DND-41 (cell line): ENCODE measurements at regions not wholly inside any gene's neighbourhood (a gene's known extent, or its start where the extent isn't known, plus 50 kb on each side); places are given as distances from the start of the nearest gene placed in this dataset.

Experiments
- ATAC-seq: fragments of 200-7000 bp; cut with Tn5 transposase; 3 replicates; pipeline ENCODE4 v1.9.1; 2021; ENCODE audit warnings: low read depth; ENCODE audit not compliant: insufficient read depth
- DNase-seq: peaks from one replicate; pipeline ENCODE4 v3.0.0-alpha.2; 2020
- H2AFZ ChIP-seq: 2 replicates; pipeline ENCODE4 v1.6.0; 2012; ENCODE audit warnings: low read depth, low read length
- H3K27ac ChIP-seq: 2 replicates; pipeline ENCODE4 v1.5.1; 2012; ENCODE audit warnings: low read length, inconsistent platforms
- H3K27me3 ChIP-seq: fragments of 200-600 bp; sonication (generic); 2 replicates; pipeline ENCODE4 v1.6.0; 2012; ENCODE audit warnings: low read length, mild to moderate bottlenecking, inconsistent platforms; ENCODE audit not compliant: insufficient read depth, poor library complexity
- H3K36me3 ChIP-seq: 2 replicates; pipeline ENCODE4 v1.5.1; 2012; ENCODE audit warnings: low read length, inconsistent platforms; ENCODE audit not compliant: insufficient read depth
- H3K4me1 ChIP-seq: 2 replicates; pipeline ENCODE4 v1.5.1; 2012; ENCODE audit warnings: mild to moderate bottlenecking, low read length; ENCODE audit not compliant: insufficient read depth
- H3K4me2 ChIP-seq: 2 replicates; pipeline ENCODE4 v1.6.0; 2012; ENCODE audit warnings: mild to moderate bottlenecking, moderate library complexity, low read length, inconsistent platforms; ENCODE audit not compliant: insufficient read depth
- H3K4me3 ChIP-seq, 2 experiments: fragments of 200-600 bp in 1 of 2; shearing (Covaris generic) in 1 of 2; 2 replicates each; pipeline ENCODE4 v1.5.1; 2012 to 2016; ENCODE audit warnings: inconsistent platforms in 2 of 2, low read length in 2 of 2, mild to moderate bottlenecking in 2 of 2, low read depth in 1 of 2, moderate library complexity in 1 of 2
- H3K79me2 ChIP-seq: 2 replicates; pipeline ENCODE4 v1.6.0; 2012; ENCODE audit warnings: low read length, inconsistent platforms; ENCODE audit not compliant: insufficient read depth
- H3K9ac ChIP-seq: 2 replicates; pipeline ENCODE4 v1.6.0; 2012; ENCODE audit warnings: low read depth, mild to moderate bottlenecking, inconsistent platforms, low read length, moderate library complexity
- H3K9me3 ChIP-seq: 2 replicates; pipeline ENCODE4 v1.5.1; 2012; ENCODE audit warnings: low read length, moderate library complexity, mild to moderate bottlenecking, inconsistent platforms; ENCODE audit not compliant: insufficient read depth, severe bottlenecking
- H4K20me1 ChIP-seq: 2 replicates; pipeline ENCODE4 v1.6.0; 2012; ENCODE audit warnings: low read length; ENCODE audit not compliant: insufficient read depth
- EZH2 ChIP-seq: IDR thresholded peaks from 3 replicates; pipeline ENCODE4 v1.6.1; 2012; ENCODE audit warnings: borderline replicate concordance, low read depth, mild to moderate bottlenecking, moderate library complexity, low read length, inconsistent platforms; ENCODE audit not compliant: severe bottlenecking
- TF ChIP-seq, protein P1 (sequence below): IDR thresholded peaks from 2 replicates; pipeline ENCODE4 v1.5.1; 2012; ENCODE audit warnings: borderline replicate concordance, low read length, moderate library complexity, mild to moderate bottlenecking; ENCODE audit not compliant: poor library complexity, severe bottlenecking; ENCODE audit errors: extremely low read depth

DNA sequence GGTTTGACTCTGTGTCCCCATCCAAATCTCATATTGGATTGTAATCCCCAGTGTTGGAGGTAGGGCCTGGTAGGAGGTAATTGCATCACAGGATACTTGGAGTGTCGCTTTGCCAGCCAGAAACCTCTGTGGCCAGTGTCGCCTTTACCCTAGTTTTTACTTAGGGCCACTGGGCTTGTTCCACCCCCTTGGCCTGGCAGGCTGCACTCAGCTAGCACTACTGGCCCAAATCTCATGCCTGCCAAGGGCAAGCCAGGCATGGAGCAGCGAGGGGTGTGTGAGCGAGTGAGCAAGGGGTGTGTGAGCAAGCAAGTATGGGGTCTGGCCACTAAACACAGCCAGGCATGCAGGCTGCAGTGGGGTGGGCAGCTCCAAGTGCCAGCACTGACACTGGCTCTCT lies 178.7 kb upstream of the MGAT5 start:
- no peak overlapping the region for H2AFZ ChIP-seq
- no peaks in the 10 kb centered on the region for H3K36me3 ChIP-seq
- H3K79me2 ChIP-seq = no peaks in the 10 kb centered on the region
- TF ChIP-seq EZH2 = no peak
- H3K4me1 ChIP-seq = no peaks in the 10 kb centered on the region
- ATAC-seq = no peak
- no peak overlapping the region for H3K9ac ChIP-seq
- no peak overlapping the region for H3K4me2 ChIP-seq
- H3K4me3 ChIP-seq = no peak overlapping the region
- no peaks in the 10 kb centered on the region for H4K20me1 ChIP-seq
- no peak overlapping the region for H3K27ac ChIP-seq
- H3K27me3 ChIP-seq = no peaks in the 10 kb centered on the region
- H3K9me3 ChIP-seq = peaks cover 20% of the 10 kb centered on the region
- DNase-seq = no peak

DNA sequence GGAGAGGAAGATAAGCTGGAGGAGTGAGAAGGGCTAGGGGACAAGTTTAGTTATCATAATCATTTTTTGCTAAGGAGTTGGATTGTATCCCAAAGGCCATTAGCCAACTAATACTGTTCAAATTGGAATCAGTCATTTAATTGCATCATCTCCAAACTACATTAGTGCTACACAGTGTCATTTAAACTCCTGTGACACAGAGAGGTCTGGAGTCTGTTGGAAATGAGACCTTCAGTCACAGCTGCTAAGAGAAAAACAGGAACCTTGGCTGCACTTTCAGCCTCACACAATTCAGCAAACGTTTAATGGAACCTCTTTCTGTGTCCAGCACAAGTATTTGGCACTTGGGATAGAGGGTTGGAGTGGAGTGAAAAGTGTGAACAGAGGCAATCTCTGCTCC lies 175.5 kb upstream of the MGAT5 start:
- no peaks in the 10 kb centered on the region for H3K79me2 ChIP-seq
- no peaks in the 10 kb centered on the region for H3K4me1 ChIP-seq
- H2AFZ ChIP-seq = no peak overlapping the region
- TF ChIP-seq EZH2 = no peak
- H3K9me3 ChIP-seq = peaks cover 20% of the 10 kb centered on the region
- no peaks in the 10 kb centered on the region for H3K36me3 ChIP-seq
- H3K27me3 ChIP-seq = no peaks in the 10 kb centered on the region
- ATAC-seq (no peak), DNase-seq (no peak)
- H3K4me2 ChIP-seq = no peak overlapping the region
- no peak overlapping the region for H3K27ac ChIP-seq
- no peaks in the 10 kb centered on the region for H4K20me1 ChIP-seq
- H3K4me3 ChIP-seq = no peak overlapping the region
- no peak overlapping the region for H3K9ac ChIP-seq

DNA sequence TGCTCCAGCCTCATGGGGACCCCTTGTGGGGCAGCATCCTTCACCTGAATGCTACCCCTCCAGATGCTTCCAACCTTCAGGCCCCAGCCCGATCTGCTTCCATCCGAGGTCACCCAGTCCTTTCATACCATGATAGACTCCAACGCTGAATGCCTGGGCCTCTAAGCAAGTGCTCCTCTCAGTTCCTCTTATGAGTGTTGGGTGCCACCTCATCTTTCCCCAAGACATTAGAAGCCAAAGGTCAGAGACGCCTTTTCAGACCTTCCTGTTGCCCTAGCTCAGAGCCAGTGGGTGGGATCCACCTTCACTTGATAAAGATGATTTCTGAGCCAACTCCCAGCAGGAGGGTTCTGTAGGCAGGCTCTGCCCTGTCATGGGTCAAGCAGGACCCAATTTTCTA lies 174.5 kb upstream of the MGAT5 start:
- Histone ChIP-seq H3K9ac (no peak overlapping the region), H3K27ac (no peak overlapping the region), H3K4me3 (no peak overlapping the region), H3K36me3 (no peaks in the 10 kb centered on the region), H3K4me2 (no peak overlapping the region), H3K79me2 (no peaks in the 10 kb centered on the region), H2AFZ (no peak overlapping the region), H3K9me3 (peaks cover 20% of the 10 kb centered on the region), H4K20me1 (no peaks in the 10 kb centered on the region), H3K4me1 (no peaks in the 10 kb centered on the region), H3K27me3 (no peaks in the 10 kb centered on the region)
- TF ChIP-seq EZH2 = no peak
- TF ChIP-seq, protein P1, sequence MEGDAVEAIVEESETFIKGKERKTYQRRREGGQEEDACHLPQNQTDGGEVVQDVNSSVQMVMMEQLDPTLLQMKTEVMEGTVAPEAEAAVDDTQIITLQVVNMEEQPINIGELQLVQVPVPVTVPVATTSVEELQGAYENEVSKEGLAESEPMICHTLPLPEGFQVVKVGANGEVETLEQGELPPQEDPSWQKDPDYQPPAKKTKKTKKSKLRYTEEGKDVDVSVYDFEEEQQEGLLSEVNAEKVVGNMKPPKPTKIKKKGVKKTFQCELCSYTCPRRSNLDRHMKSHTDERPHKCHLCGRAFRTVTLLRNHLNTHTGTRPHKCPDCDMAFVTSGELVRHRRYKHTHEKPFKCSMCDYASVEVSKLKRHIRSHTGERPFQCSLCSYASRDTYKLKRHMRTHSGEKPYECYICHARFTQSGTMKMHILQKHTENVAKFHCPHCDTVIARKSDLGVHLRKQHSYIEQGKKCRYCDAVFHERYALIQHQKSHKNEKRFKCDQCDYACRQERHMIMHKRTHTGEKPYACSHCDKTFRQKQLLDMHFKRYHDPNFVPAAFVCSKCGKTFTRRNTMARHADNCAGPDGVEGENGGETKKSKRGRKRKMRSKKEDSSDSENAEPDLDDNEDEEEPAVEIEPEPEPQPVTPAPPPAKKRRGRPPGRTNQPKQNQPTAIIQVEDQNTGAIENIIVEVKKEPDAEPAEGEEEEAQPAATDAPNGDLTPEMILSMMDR = no peak
- DNase-seq (no peak), ATAC-seq (no peak)

DNA sequence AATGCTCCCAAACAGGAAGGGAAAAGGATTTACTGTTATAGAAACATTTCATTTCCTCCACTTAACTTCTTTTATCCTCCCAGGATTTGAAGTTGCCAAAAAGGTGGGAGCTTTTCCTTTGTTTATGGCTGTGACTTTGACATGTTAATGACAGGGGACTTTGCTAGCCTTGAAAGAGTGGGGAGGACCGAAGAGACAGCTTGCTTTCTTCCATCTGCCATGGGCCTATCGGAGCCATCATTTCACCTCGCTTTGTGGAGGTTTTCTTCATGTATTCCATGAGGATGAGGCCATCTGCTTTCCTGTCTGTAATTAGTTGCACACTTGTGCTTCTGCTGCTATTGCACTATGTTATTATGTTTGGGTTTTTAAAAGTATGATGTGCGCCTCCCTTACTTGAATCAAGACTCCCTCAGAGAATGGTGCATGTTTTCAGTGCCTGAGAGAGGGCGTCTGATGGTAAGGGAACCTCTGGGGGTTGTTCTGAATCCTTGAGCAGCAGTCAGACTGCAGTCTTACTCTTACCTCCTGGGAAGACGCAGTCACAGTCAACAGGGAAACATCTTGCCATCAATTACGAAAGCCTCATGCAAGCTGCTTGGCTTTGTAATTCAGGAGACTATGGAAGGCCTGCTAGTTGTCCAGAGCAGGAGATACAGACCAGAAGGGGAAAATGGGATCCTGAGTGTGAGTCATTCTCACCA lies 173.3 kb upstream of the MGAT5 start:
- no peak for DNase-seq
- no peak for TF ChIP-seq EZH2
- TF ChIP-seq, protein P1 = no peak

More for the DNA sequence above, 173.3 kb upstream of the MGAT5 start:
- Histone ChIP-seq H3K27me3 (no peaks in the 10 kb centered on the region), H3K79me2 (no peaks in the 10 kb centered on the region), H4K20me1 (no peaks in the 10 kb centered on the region), H3K4me3 (no peak overlapping the region), H3K4me1 (no peaks in the 10 kb centered on the region), H3K4me2 (no peak overlapping the region), H3K36me3 (no peaks in the 10 kb centered on the region), H3K9me3 (peaks cover 11% of the 10 kb centered on the region), H3K27ac (no peak overlapping the region), H2AFZ (no peak overlapping the region), H3K9ac (no peak overlapping the region)
- ATAC-seq = no peak
